ENCODE measurements at regions not wholly inside any gene's neighbourhood (a gene's known extent, or its start where the extent isn't known, plus 50 kb on each side); places are given as distances from the start of the nearest gene placed in this dataset.

GRCh38 chr6:69622230-69622629, 174.6 kb downstream of the LMBRD1 start (continued):
- TF ChIP-seq ZBTB49 (tag by site-specific recombination; IDR thresholded peaks at IDR 0.05; ENCODE audit: low read depth) (no peak), ZNF169 (tag by site-specific recombination; IDR thresholded peaks at IDR 0.05) (no peak), ZNF280D (tag by site-specific recombination; IDR thresholded peaks at IDR 0.05) (no peak), ZBTB1 (tag by site-specific recombination; IDR thresholded peaks at IDR 0.05) (no peak)

DNA sequence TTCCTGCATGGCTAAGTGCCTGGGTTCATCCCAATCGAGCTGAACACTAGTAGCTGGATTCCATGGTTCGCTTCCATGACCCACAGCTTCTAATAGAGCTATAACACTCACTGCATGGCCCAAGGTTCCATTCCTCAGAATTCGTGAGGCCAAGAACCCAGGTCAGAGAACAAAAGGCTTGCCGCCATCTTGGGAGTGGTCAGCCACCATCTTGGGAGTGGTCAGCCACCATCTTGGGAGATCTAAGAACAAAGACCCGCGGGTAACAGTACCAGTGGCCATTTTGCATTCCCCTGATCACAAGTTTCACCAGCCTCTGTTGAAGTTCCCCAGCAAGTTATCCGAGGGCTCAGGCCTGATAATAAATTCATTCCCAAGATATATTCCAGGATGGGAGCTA, 179.6 kb downstream of the LMBRD1 start:
- ChIA-PET CTCF (no interaction called here), POLR2A (no interaction called here)
- Histone ChIP-seq H3K27ac (ENCODE audit: extremely low read depth, low read depth, low read length) (no peak overlapping the region), H3K4me1 (ENCODE audit: control insufficient read depth, insufficient read depth, low read length) (no peaks in the 10 kb centered on the region), H3K36me3 (ENCODE audit: control insufficient read depth in 2 of 2, insufficient read depth in 1 of 2, low read length in 2 of 2) (no peaks in the 10 kb centered on the region), H3K9me3 (ENCODE audit: control insufficient read depth, insufficient read depth, low read depth, low read length) (no peaks in the 10 kb centered on the region), H3K4me3 (ENCODE audit: low read depth, low read length) (no peak overlapping the region)
- no peak for TF ChIP-seq ZNF292 (tag by site-specific recombination; IDR thresholded peaks at IDR 0.05; ENCODE audit: borderline replicate concordance, low read depth)
- TF ChIP-seq, protein P1, sequence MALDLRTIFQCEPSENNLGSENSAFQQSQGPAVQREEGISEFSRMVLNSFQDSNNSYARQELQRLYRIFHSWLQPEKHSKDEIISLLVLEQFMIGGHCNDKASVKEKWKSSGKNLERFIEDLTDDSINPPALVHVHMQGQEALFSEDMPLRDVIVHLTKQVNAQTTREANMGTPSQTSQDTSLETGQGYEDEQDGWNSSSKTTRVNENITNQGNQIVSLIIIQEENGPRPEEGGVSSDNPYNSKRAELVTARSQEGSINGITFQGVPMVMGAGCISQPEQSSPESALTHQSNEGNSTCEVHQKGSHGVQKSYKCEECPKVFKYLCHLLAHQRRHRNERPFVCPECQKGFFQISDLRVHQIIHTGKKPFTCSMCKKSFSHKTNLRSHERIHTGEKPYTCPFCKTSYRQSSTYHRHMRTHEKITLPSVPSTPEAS (tag by site-specific recombination; IDR thresholded peaks at IDR 0.05), result no peak
- TF ChIP-seq, protein P2, sequence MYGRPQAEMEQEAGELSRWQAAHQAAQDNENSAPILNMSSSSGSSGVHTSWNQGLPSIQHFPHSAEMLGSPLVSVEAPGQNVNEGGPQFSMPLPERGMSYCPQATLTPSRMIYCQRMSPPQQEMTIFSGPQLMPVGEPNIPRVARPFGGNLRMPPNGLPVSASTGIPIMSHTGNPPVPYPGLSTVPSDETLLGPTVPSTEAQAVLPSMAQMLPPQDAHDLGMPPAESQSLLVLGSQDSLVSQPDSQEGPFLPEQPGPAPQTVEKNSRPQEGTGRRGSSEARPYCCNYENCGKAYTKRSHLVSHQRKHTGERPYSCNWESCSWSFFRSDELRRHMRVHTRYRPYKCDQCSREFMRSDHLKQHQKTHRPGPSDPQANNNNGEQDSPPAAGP (tag by site-specific recombination; IDR thresholded peaks at IDR 0.05), result no peak
- no peak for TF ChIP-seq ZNF768 (tag by site-specific recombination; IDR thresholded peaks at IDR 0.05)
- TF ChIP-seq BCL6B (tag by site-specific recombination; IDR thresholded peaks at IDR 0.05), result no peak
- no peak for TF ChIP-seq ZNF155 (tag by site-specific recombination; IDR thresholded peaks at IDR 0.05)
- no peak for TF ChIP-seq PATZ1 (tag by site-specific recombination; IDR thresholded peaks at IDR 0.05)
- TF ChIP-seq, protein P3, sequence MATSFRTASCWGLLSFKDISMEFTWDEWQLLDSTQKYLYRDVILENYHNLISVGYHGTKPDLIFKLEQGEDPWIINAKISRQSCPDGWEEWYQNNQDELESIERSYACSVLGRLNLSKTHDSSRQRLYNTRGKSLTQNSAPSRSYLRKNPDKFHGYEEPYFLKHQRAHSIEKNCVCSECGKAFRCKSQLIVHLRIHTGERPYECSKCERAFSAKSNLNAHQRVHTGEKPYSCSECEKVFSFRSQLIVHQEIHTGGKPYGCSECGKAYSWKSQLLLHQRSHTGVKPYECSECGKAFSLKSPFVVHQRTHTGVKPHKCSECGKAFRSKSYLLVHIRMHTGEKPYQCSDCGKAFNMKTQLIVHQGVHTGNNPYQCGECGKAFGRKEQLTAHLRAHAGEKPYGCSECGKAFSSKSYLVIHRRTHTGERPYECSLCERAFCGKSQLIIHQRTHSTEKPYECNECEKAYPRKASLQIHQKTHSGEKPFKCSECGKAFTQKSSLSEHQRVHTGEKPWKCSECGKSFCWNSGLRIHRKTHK (tag by site-specific recombination; IDR thresholded peaks at IDR 0.05), result no peak
- TF ChIP-seq, protein P4, sequence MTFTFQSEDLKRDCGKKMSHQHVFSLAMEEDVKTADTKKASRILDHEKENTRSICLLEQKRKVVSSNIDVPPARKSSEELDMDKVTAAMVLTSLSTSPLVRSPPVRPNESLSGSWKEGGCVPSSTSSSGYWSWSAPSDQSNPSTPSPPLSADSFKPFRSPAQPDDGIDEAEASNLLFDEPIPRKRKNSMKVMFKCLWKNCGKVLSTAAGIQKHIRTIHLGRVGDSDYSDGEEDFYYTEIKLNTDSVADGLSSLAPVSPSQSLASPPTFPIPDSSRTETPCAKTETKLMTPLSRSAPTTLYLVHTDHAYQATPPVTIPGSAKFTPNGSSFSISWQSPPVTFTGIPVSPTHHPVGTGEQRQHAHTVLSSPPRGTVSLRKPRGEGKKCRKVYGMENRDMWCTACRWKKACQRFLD (tag by site-specific recombination; IDR thresholded peaks at IDR 0.05), result no peak
- TF ChIP-seq ZNF707 (tag by site-specific recombination; IDR thresholded peaks at IDR 0.05), result no peak
- TF ChIP-seq ZNF48 (tag by site-specific recombination; IDR thresholded peaks at IDR 0.05), result no peak
- TF ChIP-seq, protein P5, sequence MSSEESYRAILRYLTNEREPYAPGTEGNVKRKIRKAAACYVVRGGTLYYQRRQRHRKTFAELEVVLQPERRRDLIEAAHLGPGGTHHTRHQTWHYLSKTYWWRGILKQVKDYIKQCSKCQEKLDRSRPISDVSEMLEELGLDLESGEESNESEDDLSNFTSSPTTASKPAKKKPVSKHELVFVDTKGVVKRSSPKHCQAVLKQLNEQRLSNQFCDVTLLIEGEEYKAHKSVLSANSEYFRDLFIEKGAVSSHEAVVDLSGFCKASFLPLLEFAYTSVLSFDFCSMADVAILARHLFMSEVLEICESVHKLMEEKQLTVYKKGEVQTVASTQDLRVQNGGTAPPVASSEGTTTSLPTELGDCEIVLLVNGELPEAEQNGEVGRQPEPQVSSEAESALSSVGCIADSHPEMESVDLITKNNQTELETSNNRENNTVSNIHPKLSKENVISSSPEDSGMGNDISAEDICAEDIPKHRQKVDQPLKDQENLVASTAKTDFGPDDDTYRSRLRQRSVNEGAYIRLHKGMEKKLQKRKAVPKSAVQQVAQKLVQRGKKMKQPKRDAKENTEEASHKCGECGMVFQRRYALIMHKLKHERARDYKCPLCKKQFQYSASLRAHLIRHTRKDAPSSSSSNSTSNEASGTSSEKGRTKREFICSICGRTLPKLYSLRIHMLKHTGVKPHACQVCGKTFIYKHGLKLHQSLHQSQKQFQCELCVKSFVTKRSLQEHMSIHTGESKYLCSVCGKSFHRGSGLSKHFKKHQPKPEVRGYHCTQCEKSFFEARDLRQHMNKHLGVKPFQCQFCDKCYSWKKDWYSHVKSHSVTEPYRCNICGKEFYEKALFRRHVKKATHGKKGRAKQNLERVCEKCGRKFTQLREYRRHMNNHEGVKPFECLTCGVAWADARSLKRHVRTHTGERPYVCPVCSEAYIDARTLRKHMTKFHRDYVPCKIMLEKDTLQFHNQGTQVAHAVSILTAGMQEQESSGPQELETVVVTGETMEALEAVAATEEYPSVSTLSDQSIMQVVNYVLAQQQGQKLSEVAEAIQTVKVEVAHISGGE (tag by site-specific recombination; conservative IDR thresholded peaks at IDR 0.05; ENCODE audit: low read depth), result no peak
- TF ChIP-seq ZNF544 (tag by site-specific recombination; IDR thresholded peaks at IDR 0.05), result no peak
- TF ChIP-seq KLF7 (tag by site-specific recombination; IDR thresholded peaks at IDR 0.05; ENCODE audit: borderline replicate concordance), result no peak
- TF ChIP-seq KLF8 (tag by site-specific recombination; IDR thresholded peaks at IDR 0.05), result no peak
